ENCODE measurements at regions not wholly inside any gene's neighbourhood (a gene's known extent, or its start where the extent isn't known, plus 50 kb on each side); places are given as distances from the start of the nearest gene placed in this dataset.
"Not testable (repeated sequence)": the region's sequence is repeated elsewhere in the genome, so short reads cannot be mapped to it uniquely, and the experiment has no call there.

- no peak overlapping the region for H3K4me3 ChIP-seq
- H3K27me3 ChIP-seq (replicated peaks; ENCODE audit: insufficient read depth): no peaks in the 10 kb centered on the region
- DNase-seq (ENCODE audit: low spot score) (no peak), ATAC-seq (ENCODE audit: insufficient number of reproducible peaks, low FRiP score, low read depth) (no peak)
- no peaks in the 10 kb centered on the region for H3K36me3 ChIP-seq
- H3K9me3 ChIP-seq: no peaks in the 10 kb centered on the region
- no peak overlapping the region for H3K27ac ChIP-seq
- no peak for TF ChIP-seq CTCF (IDR thresholded peaks at IDR 0.05)
- no peaks in the 10 kb centered on the region for H3K4me1 ChIP-seq (ENCODE audit: control insufficient read depth in 1 of 2, low read depth in 2 of 2)
Observed at GRCh38 chr7:79647711-79648110, 194.2 kb upstream of the MAGI2 start.

DNA sequence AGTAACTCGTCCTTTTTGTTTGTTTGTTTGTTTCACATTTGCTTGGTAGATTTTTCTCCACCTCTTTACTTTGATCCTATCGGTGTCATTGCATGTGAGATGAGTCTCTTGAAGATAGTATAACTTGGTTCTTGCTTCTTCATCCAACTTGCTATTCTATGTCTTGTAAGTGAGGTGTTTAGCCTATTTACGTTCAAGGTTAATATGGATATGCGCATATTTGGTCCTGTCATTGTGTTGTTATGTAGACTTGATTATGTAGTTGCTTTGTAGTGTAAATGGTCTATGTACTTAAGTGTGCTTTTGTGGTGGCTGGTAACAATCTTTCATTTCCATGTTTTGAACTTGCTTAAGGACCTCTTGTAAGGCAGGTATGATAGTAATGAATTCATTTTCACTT is 192.8 kb upstream of the MAGI2 start:
- H3K36me3 ChIP-seq: no peaks in the 10 kb centered on the region
- no peak overlapping the region for H3K27ac ChIP-seq
- H3K4me3 ChIP-seq: no peak overlapping the region
- TF ChIP-seq CTCF (IDR thresholded peaks at IDR 0.05): no peak
- no peaks in the 10 kb centered on the region for H3K27me3 ChIP-seq (replicated peaks; ENCODE audit: insufficient read depth)
- no peak for ATAC-seq (ENCODE audit: insufficient number of reproducible peaks, low FRiP score, low read depth)
- no peak for DNase-seq (ENCODE audit: low spot score)
- no peaks in the 10 kb centered on the region for H3K4me1 ChIP-seq (ENCODE audit: control insufficient read depth in 1 of 2, low read depth in 2 of 2)
- H3K9me3 ChIP-seq: no peaks in the 10 kb centered on the region

- no peak for TF ChIP-seq CTCF (IDR thresholded peaks at IDR 0.05)
- H3K4me3 ChIP-seq: no peak overlapping the region
- DNase-seq (ENCODE audit: low spot score): no peak
- H3K36me3 ChIP-seq: no peaks in the 10 kb centered on the region
- H3K27ac ChIP-seq: no peak overlapping the region
- H3K9me3 ChIP-seq: no peaks in the 10 kb centered on the region
- H3K27me3 ChIP-seq (replicated peaks; ENCODE audit: insufficient read depth): no peaks in the 10 kb centered on the region
- H3K4me1 ChIP-seq (ENCODE audit: control insufficient read depth in 1 of 2, low read depth in 2 of 2): no peaks in the 10 kb centered on the region
- ATAC-seq (ENCODE audit: insufficient number of reproducible peaks, low FRiP score, low read depth): no peak
Observed at GRCh38 chr7:79636849-79637248, 183.4 kb upstream of the MAGI2 start.

DNA sequence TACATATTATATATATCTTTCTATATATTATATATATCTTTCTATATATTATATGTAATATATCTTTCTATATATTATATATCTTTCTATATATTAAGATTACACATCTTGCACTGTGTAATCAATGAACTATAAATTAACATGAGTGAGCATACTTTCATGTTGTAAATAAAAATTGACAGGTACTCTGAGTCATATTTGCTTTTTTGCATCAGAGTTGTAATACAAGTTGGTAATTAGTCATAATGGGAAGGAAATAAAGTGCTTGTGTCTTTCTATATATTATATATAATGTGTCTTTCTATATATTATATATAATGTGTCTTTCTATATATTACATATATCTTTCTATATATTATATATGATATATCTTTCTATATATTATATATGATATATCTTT is 172.5 kb upstream of the MAGI2 start:
- not testable (repeated sequence) for H3K4me3 ChIP-seq; H3K27ac ChIP-seq; H3K36me3 ChIP-seq; H3K9me3 ChIP-seq; H3K27me3 ChIP-seq (replicated peaks; ENCODE audit: insufficient read depth); ATAC-seq (ENCODE audit: insufficient number of reproducible peaks, low FRiP score, low read depth); DNase-seq (ENCODE audit: low spot score); H3K4me1 ChIP-seq (ENCODE audit: control insufficient read depth in 1 of 2, low read depth in 2 of 2)

DNA sequence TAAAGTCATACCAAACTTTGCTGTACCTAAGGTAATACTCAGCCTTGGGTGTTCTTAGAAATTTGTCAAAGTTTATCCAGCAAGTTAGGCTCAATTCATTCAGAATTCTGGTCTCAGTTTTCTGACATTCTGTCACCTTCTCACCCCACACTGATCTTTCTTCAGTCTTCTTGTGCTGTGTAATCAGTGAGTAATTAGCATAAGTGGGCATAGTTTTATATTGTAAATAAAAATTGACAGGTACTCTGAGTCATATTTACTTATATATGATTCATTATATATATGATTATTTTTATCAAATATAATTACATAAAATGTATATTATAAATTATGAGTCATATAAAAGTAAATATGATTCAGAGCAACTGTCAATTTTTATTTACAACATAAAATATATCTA is 170.9 kb upstream of the MAGI2 start:
- Histone ChIP-seq H3K9me3 (no peaks in the 10 kb centered on the region), H3K27ac (no peak overlapping the region), H3K4me3 (no peak overlapping the region), H3K36me3 (no peaks in the 10 kb centered on the region), H3K27me3 (replicated peaks; ENCODE audit: insufficient read depth) (no peaks in the 10 kb centered on the region), H3K4me1 (ENCODE audit: control insufficient read depth in 1 of 2, low read depth in 2 of 2) (no peaks in the 10 kb centered on the region)
- ATAC-seq (ENCODE audit: insufficient number of reproducible peaks, low FRiP score, low read depth) (no peak), DNase-seq (ENCODE audit: low spot score) (no peak)
- TF ChIP-seq CTCF (IDR thresholded peaks at IDR 0.05): no peak

DNA sequence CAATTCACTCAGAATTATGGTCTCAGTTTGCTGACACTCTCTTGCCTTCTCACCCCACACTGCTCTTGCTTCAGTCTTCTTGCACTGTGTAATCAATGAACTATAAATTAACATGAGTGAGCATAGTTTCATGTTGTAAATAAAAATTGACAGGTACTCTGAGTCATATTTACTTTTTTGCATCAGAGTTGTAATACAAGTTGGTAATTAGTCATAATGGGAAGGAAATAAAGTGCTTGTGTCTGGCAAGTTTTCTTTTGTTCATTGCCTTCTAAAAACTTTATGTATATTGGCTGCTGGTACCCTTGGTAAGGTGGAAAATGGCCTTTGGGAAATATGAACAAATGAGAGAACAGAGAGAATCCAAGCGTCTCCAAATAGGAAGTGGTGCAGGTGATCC is 169.3 kb upstream of the MAGI2 start:
- no peak for DNase-seq (ENCODE audit: low spot score)
- TF ChIP-seq CTCF (IDR thresholded peaks at IDR 0.05): no peak
- Histone ChIP-seq H3K9me3 (no peaks in the 10 kb centered on the region), H3K4me3 (no peak overlapping the region), H3K4me1 (ENCODE audit: control insufficient read depth in 1 of 2, low read depth in 2 of 2) (no peaks in the 10 kb centered on the region), H3K36me3 (no peaks in the 10 kb centered on the region), H3K27ac (no peak overlapping the region), H3K27me3 (replicated peaks; ENCODE audit: insufficient read depth) (no peaks in the 10 kb centered on the region)
- ATAC-seq (ENCODE audit: insufficient number of reproducible peaks, low FRiP score, low read depth): no peak

Measured in thoracic aorta (tissue), 2 donors.